OCI-LY7 (cell line): ENCODE measurements at regions not wholly inside any gene's neighbourhood (a gene's known extent, or its start where the extent isn't known, plus 50 kb on each side); places are given as distances from the start of the nearest gene placed in this dataset.

Source experiments
- EZH2phosphoT487 ChIP-seq: fragments of 200-600 bp; sonication (generic); IDR thresholded peaks from 2 replicates; pipeline ENCODE4 v1.6.1; 2018; ENCODE audit warnings: low read depth, borderline replicate concordance, mild to moderate bottlenecking, mixed run types, antibody characterized with exemption, low read length, moderate library complexity, mixed read lengths
- TF ChIP-seq, protein P1 (sequence below): fragments of 200-600 bp; sonication (generic); conservative IDR thresholded peaks from 2 replicates; pipeline ENCODE4 v1.5.1; 2014; ENCODE audit warnings: mild to moderate bottlenecking, antibody characterized with exemption, low read length, moderate library complexity, mixed read lengths

DNA sequence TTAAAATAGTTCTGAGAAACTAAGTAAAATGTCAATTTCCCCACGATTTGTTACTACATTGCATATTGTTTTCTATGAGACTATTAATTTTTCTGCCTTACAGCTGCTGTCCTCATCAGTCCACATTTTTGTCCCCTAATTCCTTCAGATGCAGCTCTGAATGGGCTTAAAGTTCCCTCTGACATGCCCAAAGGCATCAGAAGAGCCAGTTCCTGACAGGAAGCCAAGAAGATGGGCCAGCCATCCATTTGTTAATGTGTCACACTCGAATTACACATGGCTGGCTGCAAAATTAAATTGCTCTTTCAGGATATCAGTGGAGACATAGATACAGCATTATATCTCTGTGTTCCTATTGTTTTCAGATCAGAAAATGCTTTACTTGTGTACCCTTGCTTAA lies 1223.0 kb downstream of the EPHA7 start:
- TF ChIP-seq, protein P1, sequence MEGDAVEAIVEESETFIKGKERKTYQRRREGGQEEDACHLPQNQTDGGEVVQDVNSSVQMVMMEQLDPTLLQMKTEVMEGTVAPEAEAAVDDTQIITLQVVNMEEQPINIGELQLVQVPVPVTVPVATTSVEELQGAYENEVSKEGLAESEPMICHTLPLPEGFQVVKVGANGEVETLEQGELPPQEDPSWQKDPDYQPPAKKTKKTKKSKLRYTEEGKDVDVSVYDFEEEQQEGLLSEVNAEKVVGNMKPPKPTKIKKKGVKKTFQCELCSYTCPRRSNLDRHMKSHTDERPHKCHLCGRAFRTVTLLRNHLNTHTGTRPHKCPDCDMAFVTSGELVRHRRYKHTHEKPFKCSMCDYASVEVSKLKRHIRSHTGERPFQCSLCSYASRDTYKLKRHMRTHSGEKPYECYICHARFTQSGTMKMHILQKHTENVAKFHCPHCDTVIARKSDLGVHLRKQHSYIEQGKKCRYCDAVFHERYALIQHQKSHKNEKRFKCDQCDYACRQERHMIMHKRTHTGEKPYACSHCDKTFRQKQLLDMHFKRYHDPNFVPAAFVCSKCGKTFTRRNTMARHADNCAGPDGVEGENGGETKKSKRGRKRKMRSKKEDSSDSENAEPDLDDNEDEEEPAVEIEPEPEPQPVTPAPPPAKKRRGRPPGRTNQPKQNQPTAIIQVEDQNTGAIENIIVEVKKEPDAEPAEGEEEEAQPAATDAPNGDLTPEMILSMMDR, result no peak
- TF ChIP-seq EZH2phosphoT487, result no peak
